ENCODE measurements at regions not wholly inside any gene's neighbourhood (a gene's known extent, or its start where the extent isn't known, plus 50 kb on each side); places are given as distances from the start of the nearest gene placed in this dataset.

DNA sequence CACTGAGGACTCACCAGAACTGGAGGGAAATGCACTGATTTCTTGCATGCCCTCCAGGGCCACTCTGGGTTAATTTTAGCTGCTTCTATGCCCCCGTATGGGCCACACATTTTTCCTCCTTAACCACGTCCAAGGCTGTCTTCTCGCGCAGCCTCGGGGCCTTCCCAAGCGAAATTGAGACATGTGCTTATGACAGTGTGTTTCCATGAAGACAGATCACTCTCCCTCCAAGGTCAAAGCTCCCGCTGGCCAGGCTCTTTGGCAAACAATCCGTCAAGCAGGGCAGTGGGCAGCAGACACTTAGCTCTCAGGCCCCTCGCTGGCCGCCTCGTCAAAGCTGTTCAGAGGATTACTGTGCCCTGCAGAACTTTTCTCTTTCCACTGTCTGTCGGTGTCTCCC is 243.0 kb upstream of the N4BP1 start:
- no peak for TF ChIP-seq POLR2A (IDR thresholded peaks at IDR 0.05; ENCODE audit: low read depth, low read length)
- TF ChIP-seq POLR2AphosphoS5 (IDR thresholded peaks at IDR 0.05; ENCODE audit: low read depth, low read length): no peak

Measured in GM12891 (cell line).